Mucosa of descending colon (tissue), 3 donors: ENCODE measurements at regions not wholly inside any gene's neighbourhood (a gene's known extent, or its start where the extent isn't known, plus 50 kb on each side); places are given as distances from the start of the nearest gene placed in this dataset.

Experiments used
- ATAC-seq: fragments of 200-7000 bp; cut with Tn5 transposase; one replicate; pipeline ENCODE4 v1.9.1; 2020; ENCODE audit warnings: mild to moderate bottlenecking, moderate library complexity
- DNase-seq, 3 donors: peaks; one replicate each; pipeline ENCODE4 v3.0.0-alpha.2; 2020
- H3K36me3 ChIP-seq: fragments of 200-600 bp; one replicate; pipeline ENCODE4 v1.8.0; 2021; ENCODE audit warnings: low read depth, mild to moderate bottlenecking
- H3K4me1 ChIP-seq: fragments of 200-600 bp; one replicate; pipeline ENCODE4 v1.8.0; 2021; ENCODE audit warnings: low read depth, mild to moderate bottlenecking
- H3K4me3 ChIP-seq: fragments of 200-600 bp; one replicate; pipeline ENCODE4 v1.8.0; 2021; ENCODE audit warnings: mild to moderate bottlenecking
- H3K9me3 ChIP-seq: fragments of 200-600 bp; one replicate; pipeline ENCODE4 v1.8.0; 2021; ENCODE audit warnings: mild to moderate bottlenecking
- intact Hi-C, 2 donors: fragments of 100-400 bp; cut with DNase I in 1 of 2; cut with micrococcal nuclease in 1 of 2; formaldehyde crosslinking; loops; one replicate each; pipeline versions ENCODE4 v1.11.0 to v1.11.1; 2022; cut with DNase I, micrococcal nuclease
- TF ChIP-seq, protein P1 (sequence below): fragments of 200-600 bp; IDR thresholded peaks from one replicate; pipeline ENCODE4 v1.8.0; 2022; ENCODE audit warnings: antibody characterized with exemption, mild to moderate bottlenecking
- donor health status: DM: no; HTN: no; CAD: no; lungs with moderate emphysema.
- donor health status: DM: no; HTN: no; CAD: no.
- donor health status: DM: no; HTN: yes; CAD: no.

DNA sequence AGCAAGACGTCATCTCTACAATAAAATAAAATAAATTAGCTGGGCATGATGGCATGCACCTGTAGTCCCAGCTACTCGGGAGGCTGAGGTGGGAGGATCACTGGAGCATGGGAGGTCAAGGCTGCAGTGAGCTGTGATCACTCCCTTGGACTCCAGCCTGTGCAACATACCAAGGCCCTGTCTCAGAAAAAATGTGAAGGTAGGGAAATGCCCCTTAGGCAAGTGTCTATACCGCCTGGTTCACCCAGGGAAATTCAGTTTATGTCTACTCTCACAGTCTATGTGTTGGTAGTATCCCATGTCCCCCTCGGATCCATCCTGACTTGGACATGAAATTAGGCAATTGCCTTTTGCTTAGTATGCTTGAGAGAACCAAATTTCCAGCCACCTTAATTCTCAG lies 88.4 kb upstream of the TMEM132C start:
- intact Hi-C loops, result no loop called here
- TF ChIP-seq, protein P1, sequence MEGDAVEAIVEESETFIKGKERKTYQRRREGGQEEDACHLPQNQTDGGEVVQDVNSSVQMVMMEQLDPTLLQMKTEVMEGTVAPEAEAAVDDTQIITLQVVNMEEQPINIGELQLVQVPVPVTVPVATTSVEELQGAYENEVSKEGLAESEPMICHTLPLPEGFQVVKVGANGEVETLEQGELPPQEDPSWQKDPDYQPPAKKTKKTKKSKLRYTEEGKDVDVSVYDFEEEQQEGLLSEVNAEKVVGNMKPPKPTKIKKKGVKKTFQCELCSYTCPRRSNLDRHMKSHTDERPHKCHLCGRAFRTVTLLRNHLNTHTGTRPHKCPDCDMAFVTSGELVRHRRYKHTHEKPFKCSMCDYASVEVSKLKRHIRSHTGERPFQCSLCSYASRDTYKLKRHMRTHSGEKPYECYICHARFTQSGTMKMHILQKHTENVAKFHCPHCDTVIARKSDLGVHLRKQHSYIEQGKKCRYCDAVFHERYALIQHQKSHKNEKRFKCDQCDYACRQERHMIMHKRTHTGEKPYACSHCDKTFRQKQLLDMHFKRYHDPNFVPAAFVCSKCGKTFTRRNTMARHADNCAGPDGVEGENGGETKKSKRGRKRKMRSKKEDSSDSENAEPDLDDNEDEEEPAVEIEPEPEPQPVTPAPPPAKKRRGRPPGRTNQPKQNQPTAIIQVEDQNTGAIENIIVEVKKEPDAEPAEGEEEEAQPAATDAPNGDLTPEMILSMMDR, result no peak
- Histone ChIP-seq H3K4me3 (no peak overlapping the region), H3K9me3 (no peaks in the 10 kb centered on the region), H3K4me1 (no peaks in the 10 kb centered on the region), H3K36me3 (no peaks in the 10 kb centered on the region)
- DNase-seq, result no peak
- no peak for ATAC-seq

DNA sequence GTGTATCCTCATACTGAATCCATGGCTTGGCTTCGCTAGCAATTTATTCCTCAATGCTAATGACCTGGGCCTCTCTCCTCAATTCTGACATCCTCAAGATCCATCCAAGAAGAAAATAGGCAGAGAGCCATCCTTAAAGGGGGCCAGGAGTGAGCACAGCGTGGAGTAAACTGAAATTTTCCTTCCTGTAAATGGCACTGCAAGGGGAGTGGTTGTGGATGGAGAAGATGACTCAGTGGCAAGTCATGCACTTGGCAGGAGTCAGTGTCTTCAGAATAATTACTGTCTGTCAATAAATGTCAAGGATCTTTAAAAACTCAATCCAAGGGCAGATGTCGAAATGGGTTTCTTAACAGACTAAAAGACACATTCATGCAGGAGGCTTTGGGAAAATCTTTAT lies 88.0 kb upstream of the TMEM132C start:
- Histone ChIP-seq H3K4me1 (no peaks in the 10 kb centered on the region), H3K36me3 (no peaks in the 10 kb centered on the region), H3K4me3 (no peak overlapping the region), H3K9me3 (no peaks in the 10 kb centered on the region)
- no peak for DNase-seq
- TF ChIP-seq, protein P1, result no peak
- intact Hi-C loops, result no loop called here
- ATAC-seq, result no peak

DNA sequence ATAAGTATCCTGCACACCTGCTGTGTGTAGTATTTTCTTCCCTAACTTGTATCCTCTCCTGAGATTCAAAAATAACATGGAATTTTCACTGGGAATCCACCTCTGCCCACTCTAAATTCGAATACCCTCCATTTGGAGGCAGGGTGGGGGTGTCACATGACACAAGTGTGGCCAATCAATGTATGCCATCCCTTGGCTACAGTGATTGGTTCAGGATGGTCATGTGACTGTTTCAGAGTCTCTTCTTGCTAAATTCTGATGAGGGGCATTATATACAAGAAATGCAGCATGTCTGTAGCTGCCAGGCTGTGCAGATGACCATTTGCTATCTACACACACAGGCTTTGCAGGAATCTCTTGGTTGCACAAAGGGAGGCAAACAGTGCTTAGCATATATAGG lies 86.8 kb upstream of the TMEM132C start:
- TF ChIP-seq, protein P1, result no peak
- intact Hi-C loops, result no loop called here
- ATAC-seq (no peak), DNase-seq (no peak)
- no peaks in the 10 kb centered on the region for H3K4me1 ChIP-seq
- H3K4me3 ChIP-seq, result no peak overlapping the region
- H3K9me3 ChIP-seq, result no peaks in the 10 kb centered on the region
- no peaks in the 10 kb centered on the region for H3K36me3 ChIP-seq

DNA sequence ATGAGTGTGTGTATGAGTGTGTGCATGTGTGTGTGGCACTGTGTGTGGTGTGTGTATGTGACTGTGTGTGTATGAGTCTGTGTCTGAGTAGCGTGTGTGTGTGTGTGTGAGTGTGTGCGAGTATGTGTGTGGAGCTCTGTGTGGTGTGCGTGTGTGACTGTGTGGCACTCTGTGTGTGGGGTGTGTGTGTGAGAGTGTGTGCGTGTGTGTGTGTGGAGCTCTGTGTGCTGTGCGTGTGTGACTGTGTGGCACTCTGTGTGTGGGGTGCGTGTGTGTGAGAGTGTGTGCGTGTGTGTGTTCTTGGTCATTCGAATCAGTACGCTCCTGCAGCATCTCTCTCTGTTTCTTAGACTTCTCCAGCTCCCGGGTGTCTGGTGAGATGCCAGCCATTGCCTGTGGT lies 76.9 kb upstream of the TMEM132C start:
- peaks cover 5% of the 10 kb centered on the region for H3K9me3 ChIP-seq
- no peak for DNase-seq
- no peak overlapping the region for H3K4me3 ChIP-seq
- H3K36me3 ChIP-seq, result no peaks in the 10 kb centered on the region
- H3K4me1 ChIP-seq, result no peaks in the 10 kb centered on the region
- TF ChIP-seq, protein P1, result no peak
- intact Hi-C loops, result no loop called here
- ATAC-seq, result no peak

DNA sequence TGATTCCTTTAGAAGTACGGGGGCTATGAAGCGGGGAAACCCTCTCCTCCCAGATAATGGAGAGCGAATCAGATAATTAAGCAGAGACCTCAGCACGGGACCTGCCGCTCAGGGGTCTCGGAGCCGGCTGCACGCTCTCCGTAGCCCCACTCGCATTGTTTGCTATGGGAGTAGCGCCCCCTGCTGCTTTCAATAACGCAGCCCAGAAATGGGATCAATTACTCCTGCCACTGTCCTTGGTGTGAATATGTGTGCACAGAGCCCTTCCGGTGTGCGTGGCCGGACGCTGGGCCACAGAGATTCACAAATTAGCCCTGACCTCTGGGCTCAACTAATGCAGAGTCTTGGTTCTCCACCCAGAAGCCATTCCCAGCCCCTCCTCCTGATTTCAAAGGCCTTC lies 76.4 kb upstream of the TMEM132C start:
- TF ChIP-seq, protein P1, result no peak
- Histone ChIP-seq H3K36me3 (no peaks in the 10 kb centered on the region), H3K4me3 (no peak overlapping the region), H3K4me1 (no peaks in the 10 kb centered on the region), H3K9me3 (peaks cover 5% of the 10 kb centered on the region)
- no peak for ATAC-seq
- intact Hi-C loops, result no loop called here
- no peak for DNase-seq

DNA sequence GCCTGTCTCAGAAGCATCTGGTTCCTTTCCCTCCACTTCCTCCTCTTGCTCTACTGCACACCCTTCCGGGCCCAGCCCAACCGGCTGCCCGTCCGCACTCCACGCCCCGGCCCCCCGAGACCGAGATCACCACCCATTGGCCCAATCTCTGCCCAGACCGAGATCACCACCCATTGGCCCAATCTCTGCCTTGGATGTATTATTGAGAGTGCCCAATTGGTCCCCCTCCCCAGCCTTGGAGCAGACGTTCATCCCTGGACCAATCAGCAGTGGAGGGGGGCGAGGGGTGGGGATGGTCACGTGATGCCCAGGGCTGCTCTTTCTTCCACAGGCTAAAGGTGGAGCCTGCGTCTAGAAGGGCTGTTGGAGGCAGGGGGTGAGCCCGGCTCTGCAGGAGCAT lies 75.6 kb upstream of the TMEM132C start:
- ATAC-seq, result no peak

More for the DNA sequence above, 75.6 kb upstream of the TMEM132C start:
- TF ChIP-seq, protein P1, result no peak
- Histone ChIP-seq H3K4me3 (no peak overlapping the region), H3K9me3 (peaks cover 5% of the 10 kb centered on the region), H3K36me3 (no peaks in the 10 kb centered on the region), H3K4me1 (no peaks in the 10 kb centered on the region)
- intact Hi-C loops, result no loop called here
- no peak for DNase-seq
